HepG2 (cell line): ENCODE measurements at regions not wholly inside any gene's neighbourhood (a gene's known extent, or its start where the extent isn't known, plus 50 kb on each side); places are given as distances from the start of the nearest gene placed in this dataset.

Experiments
- CEBPB ChIP-seq: IDR thresholded peaks from 2 replicates; pipeline ENCODE4 v1.6.1; 2011; ENCODE audit warnings: low read depth, low read length, improper control_type of control experiment, borderline replicate concordance
- HDAC6 ChIP-seq: fragments of 200-600 bp; sonication (generic); IDR thresholded peaks from 2 replicates; pipeline ENCODE4 v1.7.0; 2017; ENCODE audit warnings: mild to moderate bottlenecking, antibody characterized with exemption, low read length, low read depth
- NR3C1 ChIP-seq: sonication (generic); formaldehyde crosslinking; IDR thresholded peaks from 2 replicates; pipeline ENCODE4 v1.4.0; 2020; ENCODE audit warnings: missing genetic modification reagents
- POLR2AphosphoS2 ChIP-seq: IDR thresholded peaks from 2 replicates; pipeline ENCODE4 v1.6.1; 2011; ENCODE audit warnings: low read depth, low read length, improper control_type of control experiment
- THYN1 ChIP-seq: sonication (generic); formaldehyde crosslinking; IDR thresholded peaks from 2 replicates; pipeline ENCODE4 v1.8.1; 2023; ENCODE audit warnings: low read depth, mild to moderate bottlenecking, moderate library complexity, missing genetic modification reagents, borderline replicate concordance
- TF ChIP-seq, protein P1 (sequence below): sonication (generic); IDR thresholded peaks from 2 replicates; pipeline ENCODE4 v1.6.1; 2016; ENCODE audit warnings: low read depth, borderline replicate concordance

- TF ChIP-seq NR3C1 (CRISPR knock-in tag) (no peak), THYN1 (CRISPR knock-in tag) (no peak), POLR2AphosphoS2 (no peak), CEBPB (no peak), HDAC6 (no peak)
- TF ChIP-seq, protein P1, sequence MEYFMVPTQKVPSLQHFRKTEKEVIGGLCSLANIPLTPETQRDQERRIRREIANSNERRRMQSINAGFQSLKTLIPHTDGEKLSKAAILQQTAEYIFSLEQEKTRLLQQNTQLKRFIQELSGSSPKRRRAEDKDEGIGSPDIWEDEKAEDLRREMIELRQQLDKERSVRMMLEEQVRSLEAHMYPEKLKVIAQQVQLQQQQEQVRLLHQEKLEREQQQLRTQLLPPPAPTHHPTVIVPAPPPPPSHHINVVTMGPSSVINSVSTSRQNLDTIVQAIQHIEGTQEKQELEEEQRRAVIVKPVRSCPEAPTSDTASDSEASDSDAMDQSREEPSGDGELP = no peak
Measured at GRCh38 chr11:97740801-97741151, 1280.0 kb upstream of the CNTN5 start.
